GM23338 (cell line): ENCODE measurements at regions not wholly inside any gene's neighbourhood (a gene's known extent, or its start where the extent isn't known, plus 50 kb on each side); places are given as distances from the start of the nearest gene placed in this dataset.

Source experiments
- ATAC-seq: fragments of 200-7000 bp; cut with Tn5 transposase; 3 replicates; pipeline ENCODE4 v1.9.1; 2020
- DNase-seq: peaks from one replicate; pipeline ENCODE4 v3.0.0-alpha.2; 2015; ENCODE audit warnings: low spot score
- H2AFZ ChIP-seq: fragments of 200-600 bp; sonication (generic); 2 replicates; pipeline ENCODE4 v1.8.0; 2016; ENCODE audit warnings: antibody characterized with exemption, mild to moderate bottlenecking, moderate library complexity
- H3F3A ChIP-seq: fragments of 200-600 bp; sonication (generic); replicated peaks from 2 replicates; pipeline ENCODE4 v1.8.0; 2017; ENCODE audit warnings: antibody characterized with exemption, mixed run types, low read depth
- H3K27ac ChIP-seq: fragments of 200-600 bp; sonication (generic); 2 replicates; pipeline ENCODE4 v1.6.1; 2016; ENCODE audit warnings: low read depth
- H3K27me3 ChIP-seq: fragments of 200-600 bp; sonication (generic); 2 replicates; pipeline ENCODE4 v1.8.0; 2016; ENCODE audit warnings: mild to moderate bottlenecking, mixed run types, moderate library complexity; ENCODE audit not compliant: insufficient read depth
- H3K36me3 ChIP-seq: fragments of 200-600 bp; sonication (generic); 2 replicates; pipeline ENCODE4 v1.8.0; 2016; ENCODE audit warnings: mild to moderate bottlenecking; ENCODE audit not compliant: insufficient read depth
- H3K4me1 ChIP-seq: fragments of 200-600 bp; sonication (generic); 2 replicates; pipeline ENCODE4 v1.8.0; 2016; ENCODE audit warnings: mild to moderate bottlenecking, moderate library complexity; ENCODE audit not compliant: insufficient read depth
- H3K4me2 ChIP-seq: fragments of 200-600 bp; sonication (generic); 2 replicates; pipeline ENCODE4 v1.7.1; 2017; ENCODE audit warnings: mixed run types
- H3K4me3 ChIP-seq: fragments of 200-600 bp; sonication (generic); 2 replicates; pipeline ENCODE4 v1.6.1; 2016; ENCODE audit warnings: mixed run types
- H3K79me2 ChIP-seq: fragments of 200-600 bp; sonication (generic); replicated peaks from 2 replicates; pipeline ENCODE4 v1.8.0; 2017; ENCODE audit warnings: mild to moderate bottlenecking; ENCODE audit not compliant: insufficient read depth
- H3K9me2 ChIP-seq: fragments of 200-600 bp; sonication (generic); 2 replicates; pipeline ENCODE4 v1.8.0; 2017; ENCODE audit not compliant: insufficient read depth
- H4K20me1 ChIP-seq: fragments of 200-600 bp; sonication (generic); replicated peaks from 2 replicates; pipeline ENCODE4 v1.8.0; 2017; ENCODE audit warnings: mild to moderate bottlenecking; ENCODE audit not compliant: insufficient read depth
- H3K27ac Mint-ChIP-seq: 2 replicates; pipeline ENCODE4 v1.8.0; 2020; ENCODE audit warnings: inconsistent platforms, mild to moderate bottlenecking, moderate library complexity, mixed read lengths
- H3K27me3 Mint-ChIP-seq: 3 replicates; pipeline ENCODE4 v1.8.0; 2022; ENCODE audit warnings: low read depth, mild to moderate bottlenecking, moderate library complexity, mixed read lengths, inconsistent platforms; ENCODE audit not compliant: insufficient read depth, poor library complexity
- H3K36me3 Mint-ChIP-seq: 3 replicates; pipeline ENCODE4 v1.8.0; 2021; ENCODE audit warnings: low read depth, mild to moderate bottlenecking, inconsistent platforms, moderate library complexity, mixed read lengths
- H3K4me1 Mint-ChIP-seq: 3 replicates; pipeline ENCODE4 v1.8.0; 2020; ENCODE audit warnings: mild to moderate bottlenecking, inconsistent platforms, mixed read lengths
- H3K4me3 Mint-ChIP-seq: 3 replicates; pipeline ENCODE4 v1.8.0; 2021; ENCODE audit warnings: moderate library complexity, mild to moderate bottlenecking, inconsistent platforms, mixed read lengths
- H3K9me3 Mint-ChIP-seq: 3 replicates; pipeline ENCODE4 v1.8.0; 2020; ENCODE audit warnings: moderate library complexity, mild to moderate bottlenecking, inconsistent platforms, mixed read lengths
- CREB1 ChIP-seq: fragments of 250-450 bp; sonication (Bioruptor Pico); IDR thresholded peaks from 2 replicates; pipeline ENCODE4 v1.5.0; 2020; ENCODE audit warnings: low read depth, mild to moderate bottlenecking, moderate library complexity
- EZH2 ChIP-seq: fragments of 200-600 bp; sonication (generic); IDR thresholded peaks from one replicate; pipeline ENCODE4 v1.8.0; 2017; ENCODE audit warnings: antibody characterized with exemption, mild to moderate bottlenecking, low read depth; ENCODE audit not compliant: unreplicated experiment
- EZH2phosphoT487 ChIP-seq: fragments of 200-600 bp; sonication (generic); IDR thresholded peaks from one replicate; pipeline ENCODE4 v1.8.1; 2018; ENCODE audit warnings: antibody characterized with exemption; ENCODE audit not compliant: unreplicated experiment
- JUNB ChIP-seq: IDR thresholded peaks from one replicate; pipeline ENCODE4 v1.6.1; 2016; ENCODE audit warnings: antibody characterized with exemption; ENCODE audit not compliant: unreplicated experiment
- POLR2AphosphoS5 ChIP-seq: IDR thresholded peaks from 2 replicates; pipeline ENCODE4 v1.6.1; 2016; ENCODE audit warnings: antibody characterized with exemption, low read depth
- REST ChIP-seq: IDR thresholded peaks from one replicate; pipeline ENCODE4 v1.6.1; 2018; ENCODE audit warnings: antibody characterized with exemption; ENCODE audit not compliant: unreplicated experiment
- STAT1 ChIP-seq: IDR thresholded peaks from one replicate; pipeline ENCODE4 v1.6.1; 2016; ENCODE audit warnings: antibody characterized with exemption; ENCODE audit not compliant: unreplicated experiment
- ZNF114 ChIP-seq: fragments of 250-450 bp; sonication (Bioruptor Pico); IDR thresholded peaks from 2 replicates; pipeline ENCODE4 v1.5.0; 2020; ENCODE audit warnings: mild to moderate bottlenecking, moderate library complexity
- ZNF331 ChIP-seq: fragments of 250-450 bp; sonication (Bioruptor Pico); IDR thresholded peaks from 2 replicates; pipeline ENCODE4 v1.5.0; 2020; ENCODE audit warnings: low read depth, mild to moderate bottlenecking, moderate library complexity
- ZNF462 ChIP-seq: fragments of 250-450 bp; sonication (Bioruptor Pico); IDR thresholded peaks from 2 replicates; pipeline ENCODE4 v1.5.0; 2020; ENCODE audit warnings: mild to moderate bottlenecking, moderate library complexity

GRCh38 chr2:221042926-221043325 lies 529.2 kb downstream of the EPHA4 start (continued):
- TF ChIP-seq ZNF462 (CRISPR knock-in tag) (no peak), REST (no peak), ZNF114 (no peak)

GRCh38 chr2:221044781-221045180 lies 527.3 kb downstream of the EPHA4 start:
- H3K9me3 Mint-ChIP-seq = no peaks in the 10 kb centered on the region
- H3K27me3 ChIP-seq = no peaks in the 10 kb centered on the region
- H3K27ac ChIP-seq = no peak overlapping the region
- H3K4me1 Mint-ChIP-seq = no peaks in the 10 kb centered on the region
- DNase-seq (no peak), ATAC-seq (no peak)
- H3K27ac Mint-ChIP-seq = no peak overlapping the region
- no peak overlapping the region for H3K4me3 Mint-ChIP-seq
- H2AFZ ChIP-seq = no peak overlapping the region
- H3K79me2 ChIP-seq = no peaks in the 10 kb centered on the region
- H3K4me3 ChIP-seq = no peak overlapping the region
- H3F3A ChIP-seq = no peaks in the 10 kb centered on the region
- no peaks in the 10 kb centered on the region for H3K36me3 ChIP-seq
- H4K20me1 ChIP-seq = no peaks in the 10 kb centered on the region
- H3K27me3 Mint-ChIP-seq = no peaks in the 10 kb centered on the region
- no peaks in the 10 kb centered on the region for H3K36me3 Mint-ChIP-seq
- H3K9me2 ChIP-seq = peaks cover 13% of the 10 kb centered on the region
- no peak overlapping the region for H3K4me2 ChIP-seq
- H3K4me1 ChIP-seq = no peaks in the 10 kb centered on the region
- TF ChIP-seq REST (no peak), CREB1 (CRISPR knock-in tag) (no peak), EZH2phosphoT487 (no peak), EZH2 (no peak), STAT1 (no peak), POLR2AphosphoS5 (no peak), ZNF114 (no peak), JUNB (no peak), ZNF331 (CRISPR knock-in tag) (no peak)
